GM12891 (cell line): ENCODE measurements at regions not wholly inside any gene's neighbourhood (a gene's known extent, or its start where the extent isn't known, plus 50 kb on each side); places are given as distances from the start of the nearest gene placed in this dataset.

ENCODE experiments used
- PAX5 ChIP-seq: IDR thresholded peaks from 2 replicates; pipeline ENCODE4 v1.6.1; 2011; ENCODE audit warnings: low read length, moderate library complexity, mild to moderate bottlenecking; ENCODE audit not compliant: insufficient read depth, severe bottlenecking
- POLR2A ChIP-seq: IDR thresholded peaks from 2 replicates; pipeline ENCODE4 v1.6.1; 2011; ENCODE audit warnings: low read depth, low read length, control low read depth
- POLR2AphosphoS5 ChIP-seq: IDR thresholded peaks from 2 replicates; pipeline ENCODE4 v1.6.1; 2011; ENCODE audit warnings: low read depth, low read length, control low read depth
- POU2F2 ChIP-seq: IDR thresholded peaks from 2 replicates; pipeline ENCODE4 v1.6.1; 2011; ENCODE audit warnings: low read depth, mild to moderate bottlenecking, control low read depth, low read length, moderate library complexity
- SPI1 ChIP-seq: IDR thresholded peaks from 2 replicates; pipeline ENCODE4 v1.6.1; 2011; ENCODE audit warnings: low read depth, low read length, control low read depth
- TAF1 ChIP-seq: IDR thresholded peaks from 2 replicates; pipeline ENCODE4 v1.6.1; 2011; ENCODE audit warnings: low read depth, low read length, control low read depth

- TF ChIP-seq TAF1 (no peak), POLR2A (no peak), PAX5 (no peak), SPI1 (no peak), POLR2AphosphoS5 (no peak), POU2F2 (no peak)
Observed at GRCh38 chr11:123292647-123293046, 97.6 kb upstream of the CLMP start.
